ENCODE measurements at regions not wholly inside any gene's neighbourhood (a gene's known extent, or its start where the extent isn't known, plus 50 kb on each side); places are given as distances from the start of the nearest gene placed in this dataset.
"Not testable (repeated sequence)": the region's sequence is repeated elsewhere in the genome, so short reads cannot be mapped to it uniquely, and the experiment has no call there.

GRCh38 chr2:121144111-121144510 is 140.9 kb downstream of the TFCP2L1 start:
- DNase-seq, result no peak

- no peak for DNase-seq
Measured at GRCh38 chr2:121146630-121147029, 138.4 kb downstream of the TFCP2L1 start.

- no peak for DNase-seq
Measured at GRCh38 chr2:121147766-121148165, 137.2 kb downstream of the TFCP2L1 start.

GRCh38 chr2:121148481-121148880 is 136.5 kb downstream of the TFCP2L1 start:
- DNase-seq, result no peak

- no peak for DNase-seq
Measured at GRCh38 chr2:121149384-121149783, 135.6 kb downstream of the TFCP2L1 start.

GRCh38 chr2:121150126-121150525 is 134.9 kb downstream of the TFCP2L1 start:
- no peak for DNase-seq

- no peak for DNase-seq
Measured at GRCh38 chr2:121150713-121151112, 134.3 kb downstream of the TFCP2L1 start.

GRCh38 chr2:121151311-121152109 is 133.5 kb downstream of the TFCP2L1 start:
- DNase-seq, result no peak

GRCh38 chr2:121152861-121153260 is 132.1 kb downstream of the TFCP2L1 start:
- no peak for DNase-seq

- no peak for DNase-seq
Measured at GRCh38 chr2:121153516-121153915, 131.5 kb downstream of the TFCP2L1 start.

GRCh38 chr2:121155502-121156056 is 129.4 kb downstream of the TFCP2L1 start:
- DNase-seq, result no peak

GRCh38 chr2:121157481-121157880 is 127.5 kb downstream of the TFCP2L1 start:
- DNase-seq, result not testable (repeated sequence)

- no peak for DNase-seq
Measured at GRCh38 chr2:121159291-121160071, 125.5 kb downstream of the TFCP2L1 start.

- DNase-seq, result no peak
Measured at GRCh38 chr2:121160366-121160765, 124.6 kb downstream of the TFCP2L1 start.

GRCh38 chr2:121161272-121161671 is 123.7 kb downstream of the TFCP2L1 start:
- no peak for DNase-seq

- DNase-seq, result no peak
Measured at GRCh38 chr2:121162893-121163292, 122.1 kb downstream of the TFCP2L1 start.

GRCh38 chr2:121164042-121164441 is 121.0 kb downstream of the TFCP2L1 start:
- DNase-seq, result no peak

- DNase-seq, result no peak
Measured at GRCh38 chr2:121165038-121165542, 119.9 kb downstream of the TFCP2L1 start.
